ENCODE measurements at regions not wholly inside any gene's neighbourhood (a gene's known extent, or its start where the extent isn't known, plus 50 kb on each side); places are given as distances from the start of the nearest gene placed in this dataset.

DNA sequence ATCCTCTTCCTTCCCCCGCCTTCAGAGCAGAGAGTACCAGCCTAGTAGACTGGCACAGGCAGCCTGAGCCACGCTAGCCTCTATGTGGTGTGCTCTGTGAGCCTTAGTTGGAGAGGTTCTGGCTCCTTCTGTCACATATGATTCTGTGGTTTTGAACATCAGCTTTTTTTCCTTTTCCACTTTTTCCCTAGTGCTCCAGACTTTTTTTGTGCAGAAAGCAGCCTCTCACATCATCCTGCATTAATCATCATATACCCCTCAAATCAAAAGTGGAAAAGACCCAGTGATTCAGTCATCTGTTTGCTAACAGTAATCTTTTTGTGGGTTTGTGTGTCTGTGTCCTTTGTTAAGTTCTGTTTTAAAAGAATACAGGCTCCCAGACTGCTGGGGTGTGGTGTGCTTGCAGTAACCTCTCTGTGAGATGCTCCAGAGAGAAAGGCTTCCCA, 663.9 kb upstream of the RGMB start:
- H3K79me2 ChIP-seq (ENCODE audit: control insufficient read depth, insufficient read depth, low read length, poor library complexity), result no peaks in the 10 kb centered on the region
- no peak overlapping the region for H4K91ac ChIP-seq (ENCODE audit: low read depth, low read length)
- no peak overlapping the region for H4K8ac ChIP-seq (ENCODE audit: low read depth, low read length)
- no peaks in the 10 kb centered on the region for H3K27me3 ChIP-seq (ENCODE audit: insufficient read depth, low read length)
- no peak overlapping the region for H3K14ac ChIP-seq (ENCODE audit: low read length)
- H3K27ac ChIP-seq (ENCODE audit: low read depth, low read length), result no peak overlapping the region
- H3K4me2 ChIP-seq (ENCODE audit: low read length), result no peak overlapping the region
- no peak overlapping the region for H3K18ac ChIP-seq (ENCODE audit: low read length)
- no peak overlapping the region for H2BK120ac ChIP-seq (ENCODE audit: insufficient read depth, low read length, poor library complexity)
- H3K4me3 ChIP-seq (ENCODE audit: low read depth, low read length), result no peak overlapping the region
- no peak overlapping the region for H2AK5ac ChIP-seq (ENCODE audit: low read length)
- no peak overlapping the region for H3K9ac ChIP-seq (ENCODE audit: low read length)
- H3K79me1 ChIP-seq (ENCODE audit: low read length), result no peaks in the 10 kb centered on the region
- H4K12ac ChIP-seq (ENCODE audit: low read depth, low read length), result no peak overlapping the region
- DNase-seq, result no peak
- no peak overlapping the region for H2AFZ ChIP-seq (ENCODE audit: insufficient read depth, low read length, poor library complexity)
- H2BK5ac ChIP-seq (ENCODE audit: low read depth, low read length, poor library complexity), result no peak overlapping the region
- no peaks in the 10 kb centered on the region for H3K36me3 ChIP-seq (ENCODE audit: control insufficient read depth in 1 of 2, insufficient read depth in 2 of 2, low read length in 2 of 2)
- peaks cover 4% of the 10 kb centered on the region for H3K9me3 ChIP-seq (ENCODE audit: insufficient read depth, low read depth, low read length)
- no peak overlapping the region for H3K4ac ChIP-seq (ENCODE audit: low read depth, low read length)
- H2BK12ac ChIP-seq (ENCODE audit: low read length), result no peak overlapping the region
- no CpG with 5 or more reads among the region's 2 CpGs for WGBS (ENCODE audit: extremely low coverage, insufficient coverage, insufficient read length)
- no peak overlapping the region for H3K23ac ChIP-seq (ENCODE audit: low read length)
- no peaks in the 10 kb centered on the region for H3K4me1 ChIP-seq (ENCODE audit: control insufficient read depth in 1 of 2, insufficient read depth in 2 of 2, low read length in 2 of 2)

DNA sequence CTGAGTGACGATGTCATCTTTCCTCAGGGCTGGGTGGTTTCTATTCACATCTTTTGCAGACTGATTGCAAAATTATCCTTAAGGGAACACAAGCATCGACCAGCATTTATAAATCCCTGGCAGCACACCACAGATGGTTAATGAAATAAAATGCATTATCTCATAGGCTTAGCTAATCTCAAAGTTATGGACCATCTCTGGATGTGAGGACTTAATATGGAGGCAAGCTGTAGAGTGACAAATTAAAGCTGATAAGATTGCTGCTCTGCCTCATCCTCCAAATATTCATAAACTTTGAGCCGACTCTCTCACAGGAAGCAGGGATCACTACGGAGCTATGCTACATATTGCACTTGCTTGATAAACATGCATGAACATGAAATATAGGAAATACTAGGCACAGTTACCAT, 663.2 kb upstream of the RGMB start:
- no peak overlapping the region for H4K12ac ChIP-seq (ENCODE audit: low read depth, low read length)
- no peaks in the 10 kb centered on the region for H3K79me1 ChIP-seq (ENCODE audit: low read length)
- H3K79me2 ChIP-seq (ENCODE audit: control insufficient read depth, insufficient read depth, low read length, poor library complexity), result no peaks in the 10 kb centered on the region
- H2BK120ac ChIP-seq (ENCODE audit: insufficient read depth, low read length, poor library complexity), result no peak overlapping the region
- no peak overlapping the region for H3K14ac ChIP-seq (ENCODE audit: low read length)
- no peak overlapping the region for H3K4ac ChIP-seq (ENCODE audit: low read depth, low read length)
- no peak overlapping the region for H3K18ac ChIP-seq (ENCODE audit: low read length)
- no peak overlapping the region for H4K8ac ChIP-seq (ENCODE audit: low read depth, low read length)
- no peak overlapping the region for H3K9ac ChIP-seq (ENCODE audit: low read length)
- H2AK5ac ChIP-seq (ENCODE audit: low read length), result no peak overlapping the region
- no peak overlapping the region for H4K91ac ChIP-seq (ENCODE audit: low read depth, low read length)
- no peak overlapping the region for H2AFZ ChIP-seq (ENCODE audit: insufficient read depth, low read length, poor library complexity)
- peaks cover 4% of the 10 kb centered on the region for H3K9me3 ChIP-seq (ENCODE audit: insufficient read depth, low read depth, low read length)
- H3K4me3 ChIP-seq (ENCODE audit: low read depth, low read length), result no peak overlapping the region
- H3K23ac ChIP-seq (ENCODE audit: low read length), result no peak overlapping the region
- H3K27ac ChIP-seq (ENCODE audit: low read depth, low read length), result no peak overlapping the region
- H3K27me3 ChIP-seq (ENCODE audit: insufficient read depth, low read length), result no peaks in the 10 kb centered on the region
- DNase-seq, result peak; percentile 11 to 50
- no peak overlapping the region for H2BK5ac ChIP-seq (ENCODE audit: low read depth, low read length, poor library complexity)
- H3K4me1 ChIP-seq (ENCODE audit: control insufficient read depth in 1 of 2, insufficient read depth in 2 of 2, low read length in 2 of 2), result no peaks in the 10 kb centered on the region
- no peaks in the 10 kb centered on the region for H3K36me3 ChIP-seq (ENCODE audit: control insufficient read depth in 1 of 2, insufficient read depth in 2 of 2, low read length in 2 of 2)
- H2BK12ac ChIP-seq (ENCODE audit: low read length), result no peak overlapping the region
- no CpG with 5 or more reads among the region's 4 CpGs for WGBS (ENCODE audit: extremely low coverage, insufficient coverage, insufficient read length)
- H3K4me2 ChIP-seq (ENCODE audit: low read length), result no peak overlapping the region

DNA sequence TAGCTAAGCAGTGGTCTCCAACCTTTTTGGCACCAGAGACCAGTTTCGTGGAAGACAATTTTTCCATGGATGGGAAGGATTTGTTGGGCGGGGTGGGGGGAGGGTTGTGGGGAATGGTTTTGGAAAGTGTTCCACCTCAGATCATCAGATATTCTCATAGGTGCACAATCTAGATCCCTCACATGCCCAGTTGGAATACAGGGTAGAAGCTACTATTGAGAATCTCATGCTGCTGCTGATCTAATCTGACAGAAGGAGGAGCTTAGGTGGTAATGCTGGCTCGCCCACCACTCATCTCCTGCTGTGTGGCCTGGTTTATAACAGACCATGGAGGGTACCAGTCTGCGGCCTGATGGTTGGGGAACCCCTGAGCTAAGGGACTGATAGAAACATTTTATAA, 662.7 kb upstream of the RGMB start:
- WGBS (ENCODE audit: extremely low coverage, insufficient coverage, insufficient read length), result no CpG with 5 or more reads among the region's 4 CpGs

DNA sequence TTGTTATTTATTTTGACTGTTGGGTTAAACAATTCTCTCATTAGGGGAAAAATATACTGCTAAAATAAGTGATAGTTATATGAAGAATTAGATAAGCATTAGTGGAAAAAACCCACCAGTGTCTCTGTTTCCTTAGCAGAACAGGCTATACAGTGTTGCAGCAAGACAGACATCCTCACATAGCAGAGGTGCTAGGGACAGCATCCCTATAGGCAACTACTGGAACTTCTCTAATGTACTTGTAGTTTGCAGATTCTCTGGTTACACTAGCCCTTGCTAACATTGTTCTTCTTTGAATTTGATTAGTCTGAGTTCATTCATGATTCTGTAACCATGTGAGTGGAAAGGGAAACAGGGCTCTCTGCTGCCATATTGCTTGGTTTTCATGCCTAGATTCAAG, 661.8 kb upstream of the RGMB start:
- no peak overlapping the region for H4K91ac ChIP-seq (ENCODE audit: low read depth, low read length)
- no peaks in the 10 kb centered on the region for H3K27me3 ChIP-seq (ENCODE audit: insufficient read depth, low read length)

More for the DNA sequence above, 662.7 kb upstream of the RGMB start:
- H4K8ac ChIP-seq (ENCODE audit: low read depth, low read length), result no peak overlapping the region
- no peaks in the 10 kb centered on the region for H3K27me3 ChIP-seq (ENCODE audit: insufficient read depth, low read length)
- no peak overlapping the region for H4K91ac ChIP-seq (ENCODE audit: low read depth, low read length)
- H3K36me3 ChIP-seq (ENCODE audit: control insufficient read depth in 1 of 2, insufficient read depth in 2 of 2, low read length in 2 of 2), result no peaks in the 10 kb centered on the region
- no peak overlapping the region for H3K4ac ChIP-seq (ENCODE audit: low read depth, low read length)
- H3K79me1 ChIP-seq (ENCODE audit: low read length), result no peaks in the 10 kb centered on the region
- no peak overlapping the region for H2BK12ac ChIP-seq (ENCODE audit: low read length)
- H2BK120ac ChIP-seq (ENCODE audit: insufficient read depth, low read length, poor library complexity), result no peak overlapping the region
- no peak overlapping the region for H4K12ac ChIP-seq (ENCODE audit: low read depth, low read length)
- DNase-seq, result no peak
- H3K9me3 ChIP-seq (ENCODE audit: insufficient read depth, low read depth, low read length), result peaks cover 4% of the 10 kb centered on the region
- H3K79me2 ChIP-seq (ENCODE audit: control insufficient read depth, insufficient read depth, low read length, poor library complexity), result no peaks in the 10 kb centered on the region
- no peak overlapping the region for H3K9ac ChIP-seq (ENCODE audit: low read length)
- H2AK5ac ChIP-seq (ENCODE audit: low read length), result no peak overlapping the region
- no peak overlapping the region for H3K14ac ChIP-seq (ENCODE audit: low read length)
- no peak overlapping the region for H3K27ac ChIP-seq (ENCODE audit: low read depth, low read length)
- H3K18ac ChIP-seq (ENCODE audit: low read length), result no peak overlapping the region
- H3K4me3 ChIP-seq (ENCODE audit: low read depth, low read length), result no peak overlapping the region
- no peak overlapping the region for H2AFZ ChIP-seq (ENCODE audit: insufficient read depth, low read length, poor library complexity)
- no peak overlapping the region for H2BK5ac ChIP-seq (ENCODE audit: low read depth, low read length, poor library complexity)
- no peak overlapping the region for H3K23ac ChIP-seq (ENCODE audit: low read length)
- no peaks in the 10 kb centered on the region for H3K4me1 ChIP-seq (ENCODE audit: control insufficient read depth in 1 of 2, insufficient read depth in 2 of 2, low read length in 2 of 2)
- no peak overlapping the region for H3K4me2 ChIP-seq (ENCODE audit: low read length)

More for the DNA sequence above, 661.8 kb upstream of the RGMB start:
- Histone ChIP-seq H3K36me3 (ENCODE audit: control insufficient read depth in 1 of 2, insufficient read depth in 2 of 2, low read length in 2 of 2) (no peaks in the 10 kb centered on the region), H2BK12ac (ENCODE audit: low read length) (no peak overlapping the region), H3K4ac (ENCODE audit: low read depth, low read length) (no peak overlapping the region), H3K9ac (ENCODE audit: low read length) (no peak overlapping the region), H4K12ac (ENCODE audit: low read depth, low read length) (no peak overlapping the region), H3K79me1 (ENCODE audit: low read length) (no peaks in the 10 kb centered on the region), H2BK120ac (ENCODE audit: insufficient read depth, low read length, poor library complexity) (no peak overlapping the region), H3K14ac (ENCODE audit: low read length) (no peak overlapping the region), H2BK5ac (ENCODE audit: low read depth, low read length, poor library complexity) (no peak overlapping the region), H3K4me2 (ENCODE audit: low read length) (no peak overlapping the region), H3K4me1 (ENCODE audit: control insufficient read depth in 1 of 2, insufficient read depth in 2 of 2, low read length in 2 of 2) (no peaks in the 10 kb centered on the region), H3K18ac (ENCODE audit: low read length) (no peak overlapping the region), H3K79me2 (ENCODE audit: control insufficient read depth, insufficient read depth, low read length, poor library complexity) (no peaks in the 10 kb centered on the region), H2AFZ (ENCODE audit: insufficient read depth, low read length, poor library complexity) (no peak overlapping the region), H3K9me3 (ENCODE audit: insufficient read depth, low read depth, low read length) (peaks cover 4% of the 10 kb centered on the region), H3K23ac (ENCODE audit: low read length) (no peak overlapping the region), H3K4me3 (ENCODE audit: low read depth, low read length) (no peak overlapping the region), H4K8ac (ENCODE audit: low read depth, low read length) (no peak overlapping the region), H2AK5ac (ENCODE audit: low read length) (no peak overlapping the region), H3K27ac (ENCODE audit: low read depth, low read length) (no peak overlapping the region)
- no peak for DNase-seq
